ENCODE measurements at regions not wholly inside any gene's neighbourhood (a gene's known extent, or its start where the extent isn't known, plus 50 kb on each side); places are given as distances from the start of the nearest gene placed in this dataset.

GRCh38 chr10:121289800-121290199 is 308.4 kb downstream of the FGFR2 start:
- TF ChIP-seq YY1 (IDR thresholded peaks at IDR 0.05; ENCODE audit: low read depth), result no peak
- TF ChIP-seq EP300 (IDR thresholded peaks at IDR 0.05; ENCODE audit: borderline replicate concordance in 1 of 2, low read depth in 1 of 2, low read length in 1 of 2), result no peak

Measured in SK-N-SH (cell line).